A204.1 (cell line): ENCODE measurements at regions not wholly inside any gene's neighbourhood (a gene's known extent, or its start where the extent isn't known, plus 50 kb on each side); places are given as distances from the start of the nearest gene placed in this dataset.
"Not testable (repeated sequence)": the region's sequence is repeated elsewhere in the genome, so short reads cannot be mapped to it uniquely, and the experiment has no call there.

Source experiments
- FAIRE-seq: peaks from 2 replicates; lab custom pipeline; 2012; peaks lifted over from hg19 to GRCh38; lab: Jason Lieb, UNC

DNA sequence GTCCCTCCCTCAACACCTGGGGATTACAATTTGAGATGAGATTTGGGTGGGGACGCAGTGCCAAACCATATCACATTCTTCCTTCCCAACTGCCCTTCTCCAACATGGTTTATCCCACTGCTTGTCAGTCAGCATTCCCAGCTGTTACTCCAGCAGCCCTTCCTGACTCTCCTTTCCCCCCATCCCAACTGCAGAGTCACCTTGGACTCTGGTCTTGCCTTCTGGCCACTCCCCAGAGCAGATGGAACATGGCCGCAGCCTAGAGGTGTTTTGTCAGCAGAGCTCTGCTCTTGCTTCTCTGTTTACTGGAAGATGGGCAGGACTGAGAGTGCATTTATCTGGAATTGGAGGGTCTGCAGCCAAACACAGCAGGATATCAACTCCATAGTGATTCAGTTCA lies 51.2 kb upstream of the MEX3C start:
- FAIRE-seq = no peak

DNA sequence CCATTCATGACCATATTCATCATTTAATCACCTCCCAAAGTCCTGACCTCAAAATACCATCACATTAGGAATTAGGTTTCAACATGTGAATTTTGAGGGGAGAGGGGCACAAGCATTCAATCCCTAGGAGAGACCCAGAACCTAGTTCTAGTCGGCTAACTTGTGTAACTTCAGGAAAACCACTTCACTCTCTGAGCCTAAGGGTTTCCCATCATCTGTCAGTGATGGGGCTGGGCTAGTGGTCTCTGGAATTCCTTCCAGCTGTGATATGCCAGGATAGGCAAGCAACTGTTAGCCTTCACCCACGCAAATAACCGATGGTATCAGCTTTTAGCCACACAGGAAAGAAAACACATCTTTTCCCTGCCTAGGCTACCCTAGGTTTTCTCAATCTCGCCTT lies 52.5 kb upstream of the MEX3C start:
- no peak for FAIRE-seq

DNA sequence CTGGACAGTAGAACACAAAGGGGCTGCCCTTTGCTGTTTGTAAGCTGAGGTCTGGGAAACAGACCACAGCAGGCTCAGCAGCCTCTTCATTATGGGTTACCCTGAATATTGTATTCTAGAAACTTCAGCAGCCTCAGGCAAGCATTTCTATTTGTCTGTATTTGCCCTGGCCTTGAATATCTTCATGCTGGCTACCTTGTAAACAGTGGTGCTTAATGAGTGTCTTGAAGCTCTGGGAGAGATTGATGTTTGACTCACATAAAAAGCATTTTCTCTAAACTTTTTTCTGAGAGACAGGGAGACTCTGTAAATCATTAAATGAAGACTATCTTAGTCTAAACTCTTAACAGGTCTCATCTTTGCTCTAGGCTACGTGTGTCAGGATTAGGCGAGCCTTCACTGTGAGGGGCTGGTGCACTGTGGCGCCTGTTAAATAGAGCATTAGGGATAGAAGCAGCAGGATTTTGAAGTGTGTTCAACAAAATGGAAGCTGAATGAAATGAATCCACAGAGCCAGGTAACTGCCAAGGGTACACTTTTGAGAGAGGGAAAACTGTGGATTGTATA lies 53.1 kb upstream of the MEX3C start:
- FAIRE-seq = no peak

- FAIRE-seq = no peak
Measured at GRCh38 chr18:51251625-51252024, 54.1 kb upstream of the MEX3C start.

DNA sequence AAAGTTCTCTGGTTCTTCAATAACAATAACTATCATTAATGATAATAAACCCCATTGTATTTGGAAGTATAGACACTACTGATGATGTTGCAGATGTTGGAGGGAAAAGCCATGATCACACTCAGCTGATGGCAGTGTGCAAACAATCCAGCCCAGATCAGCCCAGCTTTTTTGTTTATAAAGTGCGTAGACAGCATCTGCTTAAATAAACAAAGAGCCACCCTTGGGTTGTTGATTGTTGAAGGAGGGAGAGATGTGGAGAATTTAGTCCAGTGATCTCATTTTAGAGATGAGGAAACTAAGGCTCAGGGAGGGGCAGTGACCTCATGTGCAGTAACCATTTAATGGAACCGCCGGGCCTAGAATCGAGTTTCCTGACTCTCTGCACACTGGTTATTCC lies 56.0 kb upstream of the MEX3C start:
- FAIRE-seq = no peak

DNA sequence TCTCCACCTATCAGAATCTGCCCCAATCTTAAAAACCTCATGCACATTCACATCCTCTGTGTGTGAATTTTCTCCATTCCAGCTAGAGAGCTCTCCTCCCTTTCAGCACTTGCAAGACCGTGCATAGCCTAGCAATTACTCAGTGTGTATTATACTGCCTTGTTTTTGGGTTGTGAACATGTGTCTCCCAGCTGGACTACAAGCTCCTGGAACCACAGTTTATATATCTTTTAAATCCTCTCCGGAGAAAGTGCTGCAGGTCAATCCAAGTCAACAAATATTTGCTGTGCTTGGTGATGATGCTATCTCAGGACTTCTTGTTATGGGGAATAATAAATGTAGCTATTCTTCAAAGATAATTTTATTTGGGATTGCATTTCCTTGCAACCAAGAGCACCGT lies 58.2 kb upstream of the MEX3C start:
- no peak for FAIRE-seq

DNA sequence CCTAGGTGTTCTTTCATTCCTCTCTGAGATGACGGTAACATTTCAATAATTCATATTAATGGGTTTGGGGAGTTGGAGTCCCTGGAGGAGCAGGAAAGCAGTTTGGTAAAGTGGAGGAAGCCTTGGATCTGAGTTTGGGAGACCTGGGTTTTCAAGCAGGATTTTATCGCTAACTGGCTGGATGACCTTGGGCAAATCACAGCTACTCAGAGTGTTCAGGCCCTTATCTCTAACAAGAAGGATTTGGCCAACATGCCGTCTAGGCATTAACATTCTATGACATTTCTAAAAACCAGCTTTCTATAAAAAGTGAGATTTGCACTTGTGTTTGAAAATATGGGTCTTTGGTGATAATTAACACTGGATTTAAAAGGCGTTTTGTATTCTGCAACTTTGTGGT lies 59.7 kb upstream of the MEX3C start:
- FAIRE-seq = no peak

DNA sequence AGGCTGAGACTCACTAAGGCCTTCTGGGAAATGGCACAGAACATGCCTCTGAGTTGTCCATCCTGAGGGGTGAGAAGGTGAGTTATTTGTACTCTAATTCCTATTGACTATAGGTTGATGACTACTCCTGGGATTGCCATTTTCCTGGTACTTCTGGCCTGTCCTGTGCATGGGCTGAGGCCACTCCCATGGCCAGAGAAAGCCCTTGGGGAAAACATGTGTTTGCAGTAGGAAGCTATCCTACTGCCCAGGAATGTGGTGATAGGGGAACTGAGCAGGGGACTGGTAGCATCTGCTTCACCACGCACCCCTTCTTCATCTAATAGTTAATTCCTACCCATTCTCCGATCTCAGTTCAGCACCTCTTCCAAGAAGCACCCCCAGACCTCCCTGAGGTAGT lies 62.6 kb upstream of the MEX3C start:
- no peak for FAIRE-seq

- FAIRE-seq = not testable (repeated sequence)
Measured at GRCh38 chr18:51266077-51266476, 68.6 kb upstream of the MEX3C start.

DNA sequence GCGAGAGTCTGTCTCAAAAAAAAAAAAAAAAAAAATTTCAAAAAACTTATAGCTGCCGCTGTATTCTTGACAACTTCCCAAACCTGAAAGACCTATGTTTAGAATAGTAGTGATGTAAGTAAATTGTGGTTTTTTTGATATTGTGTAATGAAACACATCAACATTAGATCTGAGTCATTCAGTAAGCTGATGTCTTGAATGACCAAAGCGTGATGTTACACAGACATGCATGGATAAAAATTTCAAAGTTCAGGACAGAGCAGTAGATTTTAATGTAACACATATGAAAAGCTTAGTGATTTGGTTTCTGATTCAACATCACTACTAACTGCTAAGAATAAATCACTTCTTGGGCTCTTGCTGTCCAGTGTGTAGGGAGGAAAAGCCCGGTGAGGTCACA lies 69.3 kb upstream of the MEX3C start:
- no peak for FAIRE-seq

DNA sequence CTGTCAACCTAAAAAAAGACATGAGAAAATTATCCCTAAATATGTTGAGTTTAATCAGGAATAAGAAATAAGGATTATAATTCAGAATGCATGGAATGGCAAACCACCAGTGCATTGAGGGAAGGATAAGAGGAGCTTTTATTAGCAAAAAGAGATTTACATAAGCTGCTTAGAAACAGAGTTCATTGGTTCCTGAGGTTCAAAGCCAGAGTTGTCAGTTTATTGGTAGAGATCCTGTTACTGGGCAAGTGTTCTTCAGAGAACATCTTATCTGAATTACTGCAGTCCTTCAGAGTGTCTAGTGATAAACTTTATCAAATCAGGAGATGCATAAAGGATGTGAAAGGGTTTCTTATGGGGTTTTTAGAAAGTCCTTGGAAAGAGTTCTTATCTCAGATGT lies 76.0 kb upstream of the MEX3C start:
- FAIRE-seq = no peak

DNA sequence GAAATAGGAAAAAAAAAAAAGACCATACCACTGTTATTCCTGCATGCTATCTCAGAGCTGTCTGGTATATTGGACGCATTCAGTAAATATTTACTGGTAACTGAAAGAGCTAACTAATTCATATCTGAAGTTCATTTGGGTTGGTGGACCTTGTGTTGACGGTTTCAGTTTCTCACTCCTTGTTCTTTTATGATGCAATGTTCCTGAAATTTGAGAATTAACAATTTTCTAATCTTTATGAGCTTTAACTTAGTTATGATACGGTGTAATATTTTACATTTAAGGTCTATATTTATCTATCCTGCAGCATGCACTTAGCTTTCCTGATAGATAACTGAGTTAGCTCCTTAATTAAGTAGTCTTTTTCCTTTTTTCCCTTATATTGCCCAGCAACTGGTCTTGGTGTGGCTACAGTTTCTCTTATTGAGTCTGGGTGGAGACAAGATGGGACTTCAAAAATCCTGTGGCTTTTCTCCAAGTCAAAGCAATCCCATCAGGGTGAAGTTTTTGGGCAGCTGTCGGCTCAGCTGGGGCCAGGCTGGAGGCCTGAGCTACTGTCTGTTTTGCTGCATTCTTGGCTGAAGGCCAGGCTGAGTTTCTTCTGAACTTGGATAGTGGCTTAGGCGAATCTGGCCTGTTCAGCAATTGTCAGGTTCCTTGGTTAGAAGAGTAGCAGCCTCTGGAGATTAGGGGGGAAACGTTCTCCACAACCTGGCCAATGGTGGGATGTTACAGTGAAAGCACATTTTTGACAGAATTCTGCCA lies 78.4 kb upstream of the MEX3C start:
- FAIRE-seq = no peak

GRCh38 chr18:51278045-51278649 lies 80.7 kb upstream of the MEX3C start:
- FAIRE-seq = no peak

GRCh38 chr18:51279367-51279984 lies 82.0 kb upstream of the MEX3C start:
- FAIRE-seq = no peak

DNA sequence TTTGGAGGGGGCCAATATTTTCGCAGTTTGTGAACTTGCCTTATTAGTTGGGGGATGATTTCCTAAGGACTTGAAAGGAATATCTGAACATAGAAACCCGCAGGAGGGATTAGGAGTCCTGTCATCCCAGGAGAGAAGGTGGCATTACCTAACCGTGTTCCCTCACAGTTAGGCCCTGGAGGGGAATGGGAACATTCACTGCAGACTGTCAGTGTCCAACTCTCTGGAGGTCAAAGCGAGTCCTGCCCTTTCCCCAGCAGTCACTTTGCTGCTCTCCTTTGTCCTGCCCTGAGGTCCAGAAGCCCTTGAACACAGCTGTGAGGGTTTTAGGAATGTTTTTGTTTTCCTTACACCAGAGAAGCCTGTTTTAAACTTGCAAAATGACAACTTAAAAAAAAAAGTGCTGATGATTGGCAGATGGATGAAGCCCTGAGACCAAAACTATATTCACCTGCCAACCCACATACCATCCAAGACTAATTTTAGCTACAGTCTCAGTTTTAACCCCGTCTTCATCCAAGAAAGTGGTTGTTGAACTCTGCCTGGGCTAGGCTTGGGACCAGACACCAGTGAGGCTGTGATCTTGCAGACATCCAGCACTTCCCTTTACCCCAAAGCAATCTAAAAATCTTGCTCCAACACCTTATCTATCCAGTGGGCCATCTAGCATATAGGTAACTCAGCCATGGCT lies 90.5 kb upstream of the MEX3C start:
- no peak for FAIRE-seq

DNA sequence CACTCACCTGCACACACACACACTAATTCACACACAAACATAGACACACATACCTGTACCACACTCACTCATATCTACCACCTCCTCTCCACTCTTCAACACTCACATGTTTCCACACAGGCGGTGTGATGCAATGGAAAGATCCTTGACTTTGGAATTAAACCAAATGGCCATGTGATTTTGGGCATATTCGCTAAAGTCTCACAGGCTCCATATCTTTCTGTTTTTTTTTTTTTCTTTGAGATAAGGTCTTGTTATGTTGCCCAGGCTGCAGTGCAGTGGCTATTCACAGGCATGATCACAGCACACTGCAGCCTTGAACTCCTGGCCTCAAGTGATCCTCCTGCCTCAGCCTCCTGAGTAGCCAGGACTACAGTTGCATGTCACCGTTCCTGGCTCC lies 91.1 kb upstream of the MEX3C start:
- no peak for FAIRE-seq

GRCh38 chr18:51290860-51291259 lies 93.4 kb upstream of the MEX3C start:
- FAIRE-seq = no peak

DNA sequence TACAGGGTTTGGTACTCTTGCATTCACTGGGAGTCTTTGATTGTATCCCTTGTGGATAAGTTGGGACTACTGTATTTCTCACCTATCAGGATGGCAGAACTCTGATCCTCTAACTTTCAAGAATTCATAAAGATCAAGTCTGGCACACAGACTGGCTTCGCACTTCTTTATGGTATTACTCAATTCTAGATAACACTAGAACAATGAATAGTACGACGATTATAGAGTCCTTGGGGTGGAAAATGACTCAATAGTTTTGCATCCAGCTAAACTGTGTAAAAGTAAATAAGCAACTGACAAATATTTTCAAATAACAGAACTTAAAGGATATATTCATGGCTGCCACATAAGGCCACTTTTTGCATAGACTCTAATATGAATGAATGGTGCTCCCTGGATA lies 103.4 kb upstream of the MEX3C start:
- FAIRE-seq = no peak

DNA sequence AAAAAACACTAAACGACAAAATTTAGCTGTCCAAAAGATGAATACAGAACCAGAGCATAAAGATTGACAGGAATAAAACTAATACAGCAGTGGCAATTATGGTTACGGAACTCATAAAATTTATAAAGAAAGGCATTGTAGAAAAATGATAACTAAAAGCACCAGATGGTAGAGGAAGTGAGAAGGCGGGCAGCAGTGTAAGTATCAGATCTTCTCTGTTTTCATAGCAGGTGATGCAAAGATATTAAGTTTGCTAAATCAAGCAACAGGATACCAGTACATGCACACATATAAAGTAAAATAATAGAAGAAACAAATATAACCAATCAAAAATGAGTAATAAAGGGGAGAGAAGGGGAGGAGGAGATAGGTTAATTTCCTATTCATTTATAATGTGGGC lies 103.9 kb upstream of the MEX3C start:
- FAIRE-seq = no peak

DNA sequence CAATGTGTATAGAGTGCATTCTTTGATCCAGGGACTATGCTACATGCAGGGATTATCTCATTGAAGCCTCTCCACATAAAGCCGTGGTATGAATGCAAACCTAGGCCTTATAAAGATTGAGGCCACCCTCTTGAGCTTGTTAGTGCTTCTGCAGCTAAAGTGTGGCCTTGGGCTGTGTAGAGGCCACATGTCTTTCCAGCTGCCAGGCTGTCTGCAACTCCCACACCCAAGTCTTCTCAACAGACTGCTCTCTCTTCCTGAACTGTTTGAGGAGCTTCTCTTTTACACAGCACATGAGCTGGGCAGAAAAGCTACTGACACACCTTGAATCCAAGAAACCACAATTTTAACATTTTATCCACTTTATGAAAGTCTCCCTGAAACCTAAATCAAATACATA lies 119.2 kb upstream of the MEX3C start:
- no peak for FAIRE-seq

GRCh38 chr18:51321696-51322095 lies 124.2 kb upstream of the MEX3C start:
- no peak for FAIRE-seq

- FAIRE-seq = no peak
Measured at GRCh38 chr18:51323961-51324360, 126.5 kb upstream of the MEX3C start.

DNA sequence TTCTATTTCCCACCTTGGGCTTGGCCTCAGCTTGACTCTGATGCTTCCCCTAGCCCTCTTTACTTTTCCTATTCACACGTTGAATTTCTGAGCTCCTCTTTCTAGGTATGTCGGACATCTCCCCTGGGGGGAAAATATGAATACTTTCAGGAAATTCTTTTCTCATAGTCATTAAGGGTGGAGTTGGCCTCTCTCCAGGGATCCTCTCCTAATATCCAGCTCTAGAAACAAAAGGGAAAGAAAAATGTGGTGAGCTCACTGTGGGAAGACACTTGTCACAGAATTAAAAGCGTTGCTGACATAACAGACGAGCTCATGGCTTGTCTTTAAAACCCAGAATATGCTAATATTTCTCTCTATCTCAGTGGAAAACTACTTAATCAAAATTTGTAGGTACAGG lies 132.7 kb upstream of the MEX3C start:
- no peak for FAIRE-seq
